Upper lobe of left lung (tissue), 4 donors: ENCODE measurements at regions not wholly inside any gene's neighbourhood (a gene's known extent, or its start where the extent isn't known, plus 50 kb on each side); places are given as distances from the start of the nearest gene placed in this dataset.

ENCODE experiments used
- CTCF ChIP-seq, 6 experiments: fragments of 450-650 bp in 4 of 6; fragments of 200-600 bp in 2 of 6; sonication (generic) in 2 of 6; IDR thresholded peaks; one replicate each; pipeline ENCODE4 v1.5.1; 2016 to 2019; ENCODE audit warnings: antibody characterized with exemption in 6 of 6
- EP300 ChIP-seq, 4 donors: sonication (generic); formaldehyde crosslinking; IDR thresholded peaks; one replicate each; pipeline ENCODE4 v1.5.1; 2017; ENCODE audit warnings: antibody characterized with exemption in 4 of 4, control low read depth in 2 of 4
- POLR2A ChIP-seq, 4 donors: fragments of 450-650 bp; IDR thresholded peaks; one replicate each; pipeline ENCODE4 v1.5.1; 2016 to 2017; ENCODE audit warnings: antibody characterized with exemption in 4 of 4, mild to moderate bottlenecking in 2 of 4
- POLR2AphosphoS5 ChIP-seq, 2 donors: sonication (generic); formaldehyde crosslinking; IDR thresholded peaks; one replicate each; pipeline ENCODE4 v1.5.1; 2017; ENCODE audit warnings: antibody characterized with exemption in 2 of 2

- TF ChIP-seq CTCF (IDR thresholded peaks at IDR 0.05) (no peak), POLR2AphosphoS5 (IDR thresholded peaks at IDR 0.05) (no peak), POLR2A (IDR thresholded peaks at IDR 0.05) (no peak), EP300 (IDR thresholded peaks at IDR 0.05) (no peak)
These were observed 374.6 kb upstream of the ARGLU1 start for GRCh38 chr13:106942563-106942962.
